ENCODE measurements at regions not wholly inside any gene's neighbourhood (a gene's known extent, or its start where the extent isn't known, plus 50 kb on each side); places are given as distances from the start of the nearest gene placed in this dataset.
"Not testable (repeated sequence)": the region's sequence is repeated elsewhere in the genome, so short reads cannot be mapped to it uniquely, and the experiment has no call there.

GRCh38 chr14:50020799-50021198 is 95.6 kb downstream of the VCPKMT start:
- no peak for DNase-seq

GRCh38 chr14:50021261-50022031 is 94.9 kb downstream of the VCPKMT start:
- no peak for DNase-seq

DNA sequence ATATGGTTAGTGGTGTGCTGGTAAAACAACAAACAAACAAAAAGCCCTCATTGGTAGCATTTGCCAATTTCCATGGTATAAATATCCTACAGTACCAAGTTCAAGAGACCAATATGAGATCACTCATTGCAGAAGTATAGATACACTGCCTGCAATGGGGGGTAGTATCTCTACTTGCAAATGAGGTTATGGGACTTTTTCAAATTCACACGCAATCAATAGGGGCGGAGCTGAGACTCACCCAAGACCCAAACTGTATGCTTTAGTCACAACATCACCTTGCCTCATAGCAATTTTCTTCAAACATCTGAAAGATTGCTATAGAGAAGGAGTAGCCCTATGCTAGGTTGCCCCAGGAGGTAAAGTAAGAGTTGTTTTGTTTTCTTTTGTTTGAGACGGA is 93.7 kb downstream of the VCPKMT start:
- DNase-seq = no peak

DNA sequence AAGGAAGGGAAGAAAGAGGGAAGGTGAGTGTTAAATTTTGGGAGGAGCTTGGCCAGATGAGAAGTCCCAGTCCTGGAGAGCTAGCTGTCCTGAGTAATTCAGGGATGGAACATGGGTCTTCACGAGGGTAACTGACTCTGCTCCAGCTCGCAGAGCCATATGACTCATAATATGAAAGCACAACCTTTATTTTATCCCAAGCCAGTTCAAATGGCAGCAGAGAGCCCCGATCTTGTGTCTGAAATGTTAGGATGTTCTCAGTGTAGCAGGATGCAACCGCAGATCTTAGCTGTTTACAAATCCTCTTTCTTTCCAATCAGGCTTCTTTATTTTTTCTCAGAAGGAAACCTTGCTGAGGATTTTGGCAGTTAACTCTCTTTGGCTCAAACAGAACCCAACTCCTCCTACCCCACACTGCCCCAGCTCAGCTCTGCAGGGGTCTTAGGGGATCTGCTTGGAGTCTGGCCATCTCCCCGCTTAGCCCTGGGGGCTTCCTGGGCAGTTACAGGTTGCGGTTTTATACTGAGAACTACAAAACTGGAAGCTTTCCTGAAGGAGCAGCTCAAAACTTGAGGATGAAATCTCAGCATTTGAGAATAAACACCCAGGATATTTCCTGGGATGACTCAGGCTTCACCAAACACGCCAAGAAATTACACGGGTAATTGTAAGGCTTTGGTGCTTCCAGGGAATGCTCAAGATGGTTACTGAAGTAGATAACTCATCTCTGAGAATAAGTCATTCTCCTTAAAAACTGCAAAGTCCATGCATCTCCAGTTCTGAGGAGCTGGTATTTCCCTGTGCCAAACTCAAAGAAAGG is 92.5 kb downstream of the VCPKMT start:
- DNase-seq = no peak

- DNase-seq = no peak
These were observed 91.3 kb downstream of the VCPKMT start for GRCh38 chr14:50025073-50025472.

DNA sequence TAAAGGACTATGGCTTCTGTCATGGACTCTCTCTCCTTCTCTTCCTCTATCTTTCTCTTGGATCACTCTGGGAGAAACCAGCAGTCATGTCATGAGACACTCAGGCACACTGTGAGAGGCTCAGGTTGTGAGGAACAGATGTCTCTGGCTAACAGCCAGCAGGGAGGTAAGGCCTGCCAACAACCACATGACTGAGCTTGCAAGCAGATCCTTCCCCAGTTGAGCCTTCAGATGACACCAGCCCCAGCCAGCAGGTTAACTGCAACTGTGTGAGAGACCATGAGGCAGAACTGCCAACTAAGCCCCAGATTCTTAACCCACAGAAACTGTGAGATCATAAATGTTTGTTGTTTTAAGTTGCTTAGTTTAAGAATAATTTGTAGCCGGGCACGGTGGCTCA is 90.6 kb downstream of the VCPKMT start:
- no peak for DNase-seq

- DNase-seq = no peak
These were observed 90.0 kb downstream of the VCPKMT start for GRCh38 chr14:50026396-50026795.

DNA sequence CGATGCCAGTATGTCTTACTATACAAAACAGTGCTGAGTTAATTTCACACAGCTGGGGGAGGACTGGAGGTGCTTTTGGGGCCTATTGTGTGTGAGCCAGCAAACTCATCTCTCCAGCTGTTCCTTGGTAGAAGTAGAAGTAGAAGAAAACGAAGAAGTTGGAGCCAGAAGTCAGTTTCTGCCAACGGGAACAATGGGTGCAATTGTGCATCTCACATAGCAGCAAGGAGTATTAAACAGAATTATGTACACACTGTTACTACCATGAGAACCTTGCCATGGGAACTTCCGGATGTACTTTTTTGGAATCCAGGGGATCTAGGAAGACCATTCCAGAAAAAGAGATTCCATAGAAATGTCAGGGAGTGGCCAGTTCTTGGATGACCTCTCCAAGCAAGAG is 88.6 kb downstream of the VCPKMT start:
- no peak for DNase-seq

- no peak for DNase-seq
These were observed 87.9 kb downstream of the VCPKMT start for GRCh38 chr14:50028458-50028857.

- DNase-seq = no peak
These were observed 86.3 kb downstream of the VCPKMT start for GRCh38 chr14:50030036-50030435.

DNA sequence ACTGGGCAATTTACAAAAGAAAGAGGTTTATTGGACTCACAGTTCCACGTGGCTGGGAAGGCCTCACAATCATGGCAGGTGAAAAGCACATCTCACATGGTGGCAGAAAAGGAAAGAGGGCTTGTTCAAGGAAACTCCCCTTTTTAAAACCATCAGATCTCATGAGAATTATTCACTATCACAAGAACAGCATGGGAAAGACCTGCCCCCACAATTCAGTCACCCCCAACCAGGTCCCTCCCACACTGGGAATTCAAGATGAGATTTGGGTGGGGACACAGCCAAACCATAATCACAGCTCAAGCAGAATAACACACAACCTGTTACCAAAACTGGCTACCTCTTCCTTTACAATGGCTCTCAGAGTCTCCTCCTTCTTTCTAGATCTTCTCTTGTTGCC is 85.5 kb downstream of the VCPKMT start:
- DNase-seq = not testable (repeated sequence)

- DNase-seq = no peak
These were observed 84.6 kb downstream of the VCPKMT start for GRCh38 chr14:50031602-50032313.

GRCh38 chr14:50032462-50033167 is 83.8 kb downstream of the VCPKMT start:
- not testable (repeated sequence) for DNase-seq

GRCh38 chr14:50035214-50035613 is 81.2 kb downstream of the VCPKMT start:
- DNase-seq = no peak

- DNase-seq = no peak
These were observed 80.2 kb downstream of the VCPKMT start for GRCh38 chr14:50036211-50036610.

DNA sequence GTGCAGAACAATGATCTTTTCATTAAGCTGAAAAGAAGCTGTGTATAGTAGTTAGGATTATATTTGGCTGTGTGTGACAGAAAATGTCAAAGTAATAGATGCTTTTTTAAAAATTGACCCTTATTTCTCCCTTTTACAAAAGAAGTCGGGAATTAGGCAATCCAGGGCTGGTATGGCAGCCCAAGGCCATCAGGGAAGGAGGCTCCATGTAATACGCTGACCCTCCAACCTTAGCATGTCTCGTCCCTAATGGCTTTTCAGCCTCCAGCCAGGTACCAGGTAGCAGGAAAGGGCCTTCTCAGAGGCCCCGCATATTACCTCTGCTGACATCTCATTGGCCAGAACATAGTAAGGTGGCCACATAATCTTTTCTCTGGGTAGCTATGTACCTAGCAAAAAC is 79.7 kb downstream of the VCPKMT start:
- no peak for DNase-seq

DNA sequence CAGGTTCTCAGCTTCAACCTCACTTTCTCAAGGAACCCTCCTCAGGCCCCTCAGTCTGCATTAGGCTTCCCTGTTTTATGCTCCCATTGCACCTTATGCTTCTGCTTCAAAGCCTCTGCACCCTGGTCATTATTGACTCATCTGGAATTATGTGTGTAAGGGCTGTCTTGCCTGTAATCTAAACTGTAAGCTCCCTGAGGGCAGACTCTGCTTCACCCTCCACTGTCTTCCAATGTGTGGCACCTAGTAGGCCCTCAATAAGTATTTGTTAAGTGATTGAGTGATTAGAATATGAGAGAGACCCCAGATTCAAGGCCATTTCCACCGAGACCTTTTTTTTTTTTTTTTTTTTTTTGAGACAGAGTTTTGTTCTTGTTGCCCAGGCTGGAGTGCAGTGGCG is 79.1 kb downstream of the VCPKMT start:
- no peak for DNase-seq

GRCh38 chr14:50037852-50038251 is 78.5 kb downstream of the VCPKMT start:
- DNase-seq = no peak

DNA sequence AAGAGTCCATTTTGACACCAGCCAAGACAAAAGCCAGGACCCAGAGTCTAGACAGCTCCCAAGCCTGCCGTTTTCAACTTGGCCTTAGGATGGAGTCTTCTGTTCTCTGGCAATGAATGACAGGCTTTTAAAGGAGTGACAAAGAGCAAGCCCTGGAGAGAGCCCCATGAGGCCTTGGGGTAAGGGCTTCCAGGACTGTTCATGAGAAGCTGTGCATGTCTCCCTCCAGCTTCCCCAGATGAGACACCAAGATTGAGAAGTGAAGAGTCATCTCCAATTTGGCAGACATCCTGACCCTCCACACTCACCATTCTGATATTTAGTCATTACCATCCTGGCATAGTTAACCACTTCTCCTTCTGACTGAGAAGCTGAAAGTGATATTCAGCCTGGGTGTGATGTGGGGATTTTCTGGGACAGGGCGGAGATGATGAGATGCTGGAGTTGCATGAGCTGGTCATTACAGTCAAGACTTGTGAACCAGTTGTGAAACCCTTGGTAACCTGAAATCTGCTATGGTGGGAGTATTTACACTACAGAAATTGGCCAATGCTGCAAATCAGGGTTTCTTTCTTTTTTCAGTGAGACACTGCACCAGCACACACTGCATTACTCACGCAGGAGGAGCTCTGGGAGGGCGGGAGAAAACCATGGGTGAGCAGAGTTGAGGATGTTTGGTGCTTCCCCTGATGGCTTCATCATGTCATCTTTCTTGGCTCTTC is 77.8 kb downstream of the VCPKMT start:
- no peak for DNase-seq

- no peak for DNase-seq
These were observed 77.3 kb downstream of the VCPKMT start for GRCh38 chr14:50039120-50039517.

GRCh38 chr14:50039734-50040400 is 76.5 kb downstream of the VCPKMT start:
- DNase-seq = no peak

- no peak for DNase-seq
These were observed 76.0 kb downstream of the VCPKMT start for GRCh38 chr14:50040401-50040775.

Measured in NCI-H748 treated with DMSO at 0.1 percent for 48 hours (cell line).